GM18519 (cell line): ENCODE measurements at regions not wholly inside any gene's neighbourhood (a gene's known extent, or its start where the extent isn't known, plus 50 kb on each side); places are given as distances from the start of the nearest gene placed in this dataset.
A peak's percentile ranks its signal among the peaks of the same experiment; 100 is the strongest.
"Not testable (repeated sequence)": the region's sequence is repeated elsewhere in the genome, so short reads cannot be mapped to it uniquely, and the experiment has no call there.

Experiments used
- ATAC-seq: cut with Tn5 transposase; IDR thresholded peaks from one replicate; pipeline ENCODE4 v1.9.1; 2021; ENCODE audit warnings: mild to moderate bottlenecking, moderate library complexity; ENCODE audit not compliant: unreplicated experiment, low FRiP score

- no peak for ATAC-seq
These were observed 139.8 kb upstream of the ZC3H15 start for GRCh38 chr2:186346216-186346615.

GRCh38 chr2:186347472-186347871 is 138.6 kb upstream of the ZC3H15 start:
- peak; percentile 37 for ATAC-seq

- no peak for ATAC-seq
These were observed 137.9 kb upstream of the ZC3H15 start for GRCh38 chr2:186348200-186348599.

GRCh38 chr2:186349508-186349907 is 136.6 kb upstream of the ZC3H15 start:
- peak; percentile 77 for ATAC-seq

- ATAC-seq = not testable (repeated sequence)
These were observed 131.9 kb upstream of the ZC3H15 start for GRCh38 chr2:186354160-186354559.

- no peak for ATAC-seq
These were observed 120.7 kb upstream of the ZC3H15 start for GRCh38 chr2:186365406-186365805.

- ATAC-seq = no peak
These were observed 107.0 kb upstream of the ZC3H15 start for GRCh38 chr2:186379052-186379451.

GRCh38 chr2:186380805-186381204 is 105.3 kb upstream of the ZC3H15 start:
- no peak for ATAC-seq

GRCh38 chr2:186381573-186381972 is 104.5 kb upstream of the ZC3H15 start:
- ATAC-seq = no peak

- no peak for ATAC-seq
These were observed 103.1 kb upstream of the ZC3H15 start for GRCh38 chr2:186382932-186383331.

GRCh38 chr2:186384226-186384625 is 101.8 kb upstream of the ZC3H15 start:
- no peak for ATAC-seq

GRCh38 chr2:186385638-186386201 is 100.3 kb upstream of the ZC3H15 start:
- not testable (repeated sequence) for ATAC-seq

- peak; percentile 91 for ATAC-seq
These were observed 86.9 kb upstream of the ZC3H15 start for GRCh38 chr2:186399082-186399644.

GRCh38 chr2:186405842-186406241 is 80.2 kb upstream of the ZC3H15 start:
- no peak for ATAC-seq

- no peak for ATAC-seq
These were observed 78.4 kb upstream of the ZC3H15 start for GRCh38 chr2:186407611-186408010.

GRCh38 chr2:186410802-186411201 is 75.3 kb upstream of the ZC3H15 start:
- no peak for ATAC-seq

- no peak for ATAC-seq
These were observed 63.8 kb upstream of the ZC3H15 start for GRCh38 chr2:186422226-186422625.

- no peak for ATAC-seq
These were observed 62.6 kb upstream of the ZC3H15 start for GRCh38 chr2:186423481-186423880.

- ATAC-seq = no peak
These were observed 61.8 kb upstream of the ZC3H15 start for GRCh38 chr2:186424265-186424664.

- ATAC-seq = no peak
These were observed 60.5 kb upstream of the ZC3H15 start for GRCh38 chr2:186425576-186425975.

GRCh38 chr2:186426153-186427016 is 59.7 kb upstream of the ZC3H15 start:
- ATAC-seq = peak; percentile 89

GRCh38 chr2:186427017-186427350 is 59.1 kb upstream of the ZC3H15 start:
- peak; percentile 29 for ATAC-seq
